Stimulated activated CD4-positive, alpha-beta T cell treated with anti-CD3 and anti-CD28 coated beads, TNF-alpha, amount 100 ng/mL, for 48 hours (primary cell): ENCODE measurements at regions not wholly inside any gene's neighbourhood (a gene's known extent, or its start where the extent isn't known, plus 50 kb on each side); places are given as distances from the start of the nearest gene placed in this dataset.

ENCODE experiments used
- DNase-seq, 3 donors: peaks; one replicate each; pipeline ENCODE4 v3.0.0-alpha.2; 2020; ENCODE audit warnings: low read depth in 3 of 3

- no peak for DNase-seq
These were observed 208.2 kb upstream of the INHBA start for GRCh38 chr7:41910940-41911600.

- DNase-seq: no peak
These were observed 204.6 kb upstream of the INHBA start for GRCh38 chr7:41907444-41907843.

- no peak for DNase-seq
These were observed 197.6 kb upstream of the INHBA start for GRCh38 chr7:41900532-41900931.

- no peak for DNase-seq
These were observed 197.0 kb upstream of the INHBA start for GRCh38 chr7:41899823-41900433.

- no peak for DNase-seq
These were observed 190.8 kb upstream of the INHBA start for GRCh38 chr7:41893656-41894055.

- no peak for DNase-seq
These were observed 189.6 kb upstream of the INHBA start for GRCh38 chr7:41892356-41893100.

GRCh38 chr7:41891950-41892349 lies 189.1 kb upstream of the INHBA start:
- DNase-seq: no peak

GRCh38 chr7:41890631-41891274 lies 187.9 kb upstream of the INHBA start:
- no peak for DNase-seq

- no peak for DNase-seq
These were observed 186.6 kb upstream of the INHBA start for GRCh38 chr7:41889472-41889871.

GRCh38 chr7:41889040-41889439 lies 186.2 kb upstream of the INHBA start:
- DNase-seq: no peak

GRCh38 chr7:41887416-41887815 lies 184.5 kb upstream of the INHBA start:
- no peak for DNase-seq

GRCh38 chr7:41886901-41887311 lies 184.0 kb upstream of the INHBA start:
- no peak for DNase-seq

- no peak for DNase-seq
These were observed 183.5 kb upstream of the INHBA start for GRCh38 chr7:41886262-41886900.

- DNase-seq: no peak
These were observed 182.9 kb upstream of the INHBA start for GRCh38 chr7:41885748-41886147.

- DNase-seq: no peak
These were observed 182.2 kb upstream of the INHBA start for GRCh38 chr7:41885078-41885477.

GRCh38 chr7:41882745-41883420 lies 180.0 kb upstream of the INHBA start:
- no peak for DNase-seq

GRCh38 chr7:41882256-41882655 lies 179.4 kb upstream of the INHBA start:
- DNase-seq: no peak

- peak; percentile 56 to 79 (median 57) for DNase-seq
These were observed 178.6 kb upstream of the INHBA start for GRCh38 chr7:41881331-41882130.

GRCh38 chr7:41880107-41880506 lies 177.2 kb upstream of the INHBA start:
- DNase-seq: no peak

GRCh38 chr7:41879403-41879802 lies 176.5 kb upstream of the INHBA start:
- no peak for DNase-seq
